GM21528 (cell line): ENCODE measurements at regions not wholly inside any gene's neighbourhood (a gene's known extent, or its start where the extent isn't known, plus 50 kb on each side); places are given as distances from the start of the nearest gene placed in this dataset.
"Not testable (repeated sequence)": the region's sequence is repeated elsewhere in the genome, so short reads cannot be mapped to it uniquely, and the experiment has no call there.

Experiments
- ATAC-seq: cut with Tn5 transposase; IDR thresholded peaks from one replicate; pipeline ENCODE4 v1.9.1; 2021; ENCODE audit warnings: mild to moderate bottlenecking, moderate library complexity; ENCODE audit not compliant: unreplicated experiment, low FRiP score

DNA sequence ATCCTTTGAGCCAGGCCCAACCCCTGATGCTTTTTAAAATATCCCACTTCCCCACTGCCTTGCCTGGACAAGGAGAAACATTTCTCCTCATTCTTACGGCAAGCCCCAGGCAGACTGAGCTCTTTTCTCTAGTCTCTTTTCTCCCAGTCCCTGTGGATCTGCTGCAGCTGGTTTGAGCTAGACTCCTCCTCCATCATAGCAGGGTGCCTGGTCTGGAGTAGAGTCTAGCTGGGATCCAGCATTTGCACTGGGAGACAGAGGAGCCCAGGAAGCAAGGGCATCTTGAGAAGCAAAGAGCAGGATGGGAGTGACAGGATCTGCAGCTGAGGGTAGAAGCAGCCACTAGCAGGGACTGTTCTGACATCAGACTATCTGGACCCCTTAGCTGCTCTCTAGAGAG is 562.3 kb upstream of the COBL start:
- ATAC-seq: no peak

DNA sequence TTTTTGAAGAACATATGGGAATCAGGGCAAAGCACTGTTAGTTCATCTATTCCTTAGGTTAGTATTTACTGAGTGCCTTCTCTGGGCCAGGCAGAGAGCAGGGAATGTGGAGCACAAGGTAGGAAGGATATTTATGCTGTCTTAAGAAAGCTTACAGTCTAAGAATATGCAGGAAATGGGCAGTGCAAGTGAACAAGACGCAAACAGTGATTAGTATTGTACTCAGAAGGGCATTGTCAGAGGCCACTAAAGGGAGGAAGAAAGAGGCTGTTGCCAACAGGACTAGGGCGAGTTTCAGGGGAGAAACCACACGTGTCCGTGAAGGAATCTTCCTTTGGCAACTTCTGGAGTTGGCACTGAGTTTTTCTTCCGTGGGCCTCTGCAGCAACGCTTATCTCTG is 552.8 kb upstream of the COBL start:
- no peak for ATAC-seq

DNA sequence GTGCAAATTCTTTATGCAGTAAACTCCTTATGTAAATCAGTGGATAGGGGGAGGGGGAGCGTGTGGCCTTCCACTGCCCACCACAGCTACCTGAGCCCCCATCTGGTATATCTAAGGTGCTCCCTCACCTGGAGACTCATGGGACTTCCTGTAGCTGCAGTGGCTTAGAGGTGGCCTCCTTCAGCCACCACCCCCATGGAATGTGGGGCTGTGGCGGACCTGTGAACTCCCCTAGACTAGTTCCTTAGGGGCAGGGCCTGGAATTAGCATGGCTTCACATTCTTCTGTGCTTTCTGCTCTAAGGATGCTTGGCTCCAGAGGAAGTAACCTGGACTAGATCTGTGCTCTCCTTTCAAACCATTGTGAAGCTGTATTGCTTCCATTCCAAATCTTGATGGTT is 550.5 kb upstream of the COBL start:
- no peak for ATAC-seq

DNA sequence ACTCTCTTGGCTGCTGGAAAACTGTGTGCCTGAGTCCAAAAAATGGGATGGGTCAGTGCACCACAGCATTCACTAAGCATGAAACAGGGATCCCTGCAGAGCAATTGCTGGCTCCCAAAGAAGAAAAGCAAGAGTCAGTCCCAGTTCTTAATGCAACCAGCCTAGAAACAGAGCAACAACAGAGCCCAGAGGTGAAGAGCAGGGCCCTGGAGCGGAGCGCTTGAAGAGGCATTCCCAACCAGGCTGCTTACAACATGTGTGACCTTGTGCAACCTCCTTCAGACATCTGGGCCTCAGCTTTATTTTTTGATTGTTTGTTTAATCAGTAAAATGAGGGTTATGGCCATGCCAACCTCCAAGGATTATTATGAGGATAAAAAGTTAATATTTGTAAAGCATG is 543.7 kb upstream of the COBL start:
- no peak for ATAC-seq

DNA sequence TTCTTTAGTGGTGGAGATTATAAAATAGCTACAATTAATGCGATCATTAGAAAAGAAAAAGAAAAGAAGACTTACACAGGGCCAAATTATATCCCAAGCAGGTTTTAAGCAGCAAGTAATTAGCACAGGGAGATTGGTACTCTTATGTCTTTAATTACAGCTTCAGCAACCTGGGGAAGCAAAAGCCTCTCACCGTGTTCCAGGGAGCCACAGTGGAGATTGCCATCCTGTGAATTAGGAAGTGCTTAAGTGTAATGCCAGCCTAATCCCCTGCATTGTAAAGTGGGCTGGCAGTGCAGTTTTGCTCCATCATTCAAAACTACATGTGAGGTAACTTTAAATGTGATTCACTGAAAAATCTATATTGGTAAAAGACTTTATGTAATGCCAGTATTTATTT is 533.5 kb upstream of the COBL start:
- ATAC-seq: no peak

DNA sequence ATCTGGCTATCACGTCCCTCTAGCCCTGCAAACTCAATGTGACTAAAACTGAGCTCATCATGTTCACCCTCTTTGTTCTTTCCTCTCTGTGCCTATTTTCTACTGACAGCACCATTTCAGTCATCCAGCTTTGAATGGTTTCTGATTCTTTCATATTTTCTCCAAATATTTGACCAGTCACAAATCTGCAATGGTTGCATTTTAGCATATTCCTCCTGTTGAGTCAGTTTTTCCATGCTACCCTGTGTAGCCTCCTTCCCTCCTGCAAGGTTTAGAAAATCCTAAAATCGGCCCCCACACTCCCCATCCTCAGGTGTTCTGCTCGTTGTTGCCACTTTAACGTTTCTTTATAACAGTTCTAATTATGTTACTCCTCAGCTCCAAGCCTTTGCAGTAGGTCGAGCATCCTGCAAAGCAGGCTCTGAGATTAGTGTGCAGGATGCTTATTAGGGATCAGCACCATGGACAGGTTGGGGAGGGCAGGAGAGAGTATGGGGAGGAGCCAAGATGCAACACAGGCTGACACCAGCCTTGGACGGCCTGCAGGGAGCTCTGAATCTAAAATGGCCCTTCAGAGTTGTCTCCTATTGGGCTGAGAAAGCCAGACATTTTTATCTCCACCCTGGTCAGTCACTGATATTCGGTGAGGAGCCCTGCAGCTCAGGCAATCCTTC is 531.0 kb upstream of the COBL start:
- no peak for ATAC-seq

DNA sequence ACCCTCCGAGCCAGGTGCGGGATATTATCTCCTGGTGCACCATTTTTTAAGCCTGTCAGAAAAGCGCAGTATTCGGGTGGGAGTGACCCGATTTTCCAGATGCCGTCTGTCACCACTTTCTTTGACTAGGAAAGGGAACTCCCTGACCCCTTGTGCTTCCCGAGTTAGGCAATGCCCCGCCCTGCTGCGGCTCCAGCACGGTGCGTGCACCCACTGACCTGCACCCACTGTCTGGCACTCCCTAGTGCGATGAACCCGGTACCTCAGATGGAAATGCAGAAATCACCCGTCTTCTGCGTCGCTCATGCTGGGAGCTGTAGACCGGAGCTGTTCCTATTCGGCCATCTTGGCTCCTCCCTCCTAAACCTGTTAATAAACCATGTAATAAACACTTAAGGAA is 522.5 kb upstream of the COBL start:
- ATAC-seq: not testable (repeated sequence)

DNA sequence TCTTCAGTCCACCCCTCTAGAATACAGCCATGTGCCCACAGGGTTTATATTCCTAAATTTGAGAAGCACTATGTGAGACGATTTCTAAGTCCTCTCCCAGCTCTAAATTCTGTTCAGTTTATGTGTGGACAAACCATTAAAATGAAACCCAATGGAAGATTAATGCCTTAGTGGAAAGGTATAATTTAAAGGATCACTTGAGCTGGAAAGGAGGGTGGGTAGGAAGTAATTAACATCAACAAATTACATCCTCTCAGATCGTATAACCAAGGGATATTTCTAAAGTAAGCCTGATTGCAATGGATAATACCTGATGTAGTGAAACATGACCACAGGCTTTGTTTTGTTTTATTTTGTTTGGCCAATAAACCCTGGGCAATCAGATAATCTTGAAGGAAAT is 511.0 kb upstream of the COBL start:
- ATAC-seq: no peak

DNA sequence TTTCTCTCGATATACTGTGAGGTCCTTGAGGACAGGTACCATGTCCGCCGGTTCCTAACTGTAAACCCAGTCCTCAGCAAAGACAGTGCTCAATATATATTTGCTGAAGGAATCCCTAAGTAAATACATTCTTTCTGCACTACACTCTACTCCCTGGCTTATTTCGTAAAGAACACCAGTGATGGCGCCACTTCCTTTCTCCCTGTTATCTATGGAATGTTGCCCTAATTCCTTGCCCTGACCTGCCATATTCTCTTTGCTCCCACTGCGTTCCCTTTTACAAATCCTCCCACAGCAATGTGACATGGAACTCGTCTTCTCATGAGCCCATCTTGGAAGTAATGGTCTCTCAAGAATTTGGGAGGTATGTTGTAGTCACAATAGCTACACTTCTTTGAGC is 507.4 kb upstream of the COBL start:
- ATAC-seq: no peak

DNA sequence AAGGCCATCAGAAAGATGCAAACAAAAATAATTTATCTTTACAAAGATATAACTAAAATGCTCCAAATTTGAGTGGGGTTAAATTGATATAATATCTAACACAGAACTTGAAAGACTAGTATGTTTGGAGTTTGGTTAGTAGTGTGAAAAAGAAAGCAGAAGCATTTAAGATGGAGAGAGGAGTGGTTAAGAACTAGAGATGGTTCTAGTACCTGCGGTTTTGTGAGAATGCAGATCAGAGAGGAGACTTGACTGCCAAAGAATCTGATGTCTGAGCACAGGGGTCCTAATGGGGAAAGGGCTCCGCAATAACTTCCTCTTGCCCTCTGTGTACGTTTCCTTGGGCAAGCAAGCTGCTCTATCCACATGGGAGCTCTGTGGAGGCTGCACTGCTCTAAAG is 506.8 kb upstream of the COBL start:
- no peak for ATAC-seq

DNA sequence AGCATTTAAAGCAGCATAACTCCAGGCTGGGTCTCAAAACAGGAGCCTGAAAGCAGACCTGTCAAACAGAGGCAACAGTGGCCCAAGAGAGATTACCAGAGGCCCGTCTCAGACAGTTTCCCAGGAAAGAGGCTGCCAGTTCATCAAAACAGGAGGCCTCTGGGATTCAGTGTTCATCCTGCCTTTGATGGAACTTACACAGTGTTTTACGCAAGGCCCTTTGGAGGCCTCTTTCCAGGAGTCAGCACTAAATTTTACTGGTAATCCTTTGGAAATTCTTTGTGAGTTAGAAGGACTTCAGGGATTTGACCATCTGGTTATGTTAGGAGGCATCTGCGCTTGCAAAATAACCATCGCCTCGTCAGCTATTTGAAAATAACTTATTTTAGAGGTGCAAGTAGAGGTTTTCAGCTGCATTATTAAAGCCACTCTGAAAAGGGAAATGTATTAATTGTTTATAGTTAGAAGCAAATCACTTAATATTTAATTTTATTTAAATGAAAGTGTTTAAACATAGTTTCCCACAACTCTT is 501.2 kb upstream of the COBL start:
- ATAC-seq: no peak

DNA sequence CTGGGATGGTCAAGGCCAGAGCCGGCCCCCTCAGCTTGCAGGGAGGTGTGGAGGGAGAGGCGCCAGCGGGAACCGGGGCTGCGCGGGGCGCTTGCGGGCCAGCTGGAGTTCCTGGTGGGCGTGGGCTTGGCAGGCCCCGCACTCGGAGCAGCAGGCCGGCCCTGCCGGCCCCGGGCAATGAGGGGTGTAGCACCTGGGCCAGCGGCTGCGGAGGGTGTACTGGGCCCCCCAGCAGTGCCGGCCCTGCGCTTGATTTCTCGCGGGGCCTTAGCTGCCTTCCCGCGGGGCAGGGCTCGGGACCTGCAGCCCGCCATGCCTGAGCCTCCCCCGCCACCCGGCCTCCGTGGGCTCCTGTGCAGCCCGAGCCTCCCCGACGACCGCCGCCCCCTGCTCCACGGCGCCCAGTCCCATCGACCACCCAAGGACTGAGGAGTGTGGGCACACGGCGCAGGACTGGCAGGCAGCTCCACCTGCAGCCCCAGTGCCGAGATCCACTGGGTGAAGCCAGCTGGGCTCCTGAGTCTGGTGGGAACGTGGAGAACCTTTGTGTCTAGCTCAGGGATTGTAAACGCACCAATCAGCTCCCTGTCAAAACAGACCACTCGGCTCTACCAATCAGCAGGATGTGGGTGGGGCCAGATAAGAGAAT is 489.3 kb upstream of the COBL start:
- not testable (repeated sequence) for ATAC-seq

DNA sequence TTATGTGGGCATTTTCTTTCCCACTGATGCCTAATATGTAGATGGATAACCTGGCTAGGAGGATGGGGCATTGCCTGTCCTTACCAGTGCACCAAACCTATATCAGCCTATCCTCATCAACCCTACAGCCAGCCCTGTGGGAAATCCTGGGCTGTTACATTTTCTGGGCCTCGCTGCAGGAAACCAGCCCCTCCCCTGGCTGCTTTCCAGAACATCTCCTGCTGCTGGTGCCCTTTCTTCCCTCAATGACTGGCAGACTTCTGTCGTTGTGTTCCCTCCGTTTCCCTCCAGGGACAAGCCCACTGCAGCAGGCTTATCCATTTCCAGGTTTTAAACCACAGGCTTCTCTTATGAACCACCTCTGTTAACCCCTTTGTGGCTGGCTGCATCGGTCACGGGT is 486.1 kb upstream of the COBL start:
- no peak for ATAC-seq

DNA sequence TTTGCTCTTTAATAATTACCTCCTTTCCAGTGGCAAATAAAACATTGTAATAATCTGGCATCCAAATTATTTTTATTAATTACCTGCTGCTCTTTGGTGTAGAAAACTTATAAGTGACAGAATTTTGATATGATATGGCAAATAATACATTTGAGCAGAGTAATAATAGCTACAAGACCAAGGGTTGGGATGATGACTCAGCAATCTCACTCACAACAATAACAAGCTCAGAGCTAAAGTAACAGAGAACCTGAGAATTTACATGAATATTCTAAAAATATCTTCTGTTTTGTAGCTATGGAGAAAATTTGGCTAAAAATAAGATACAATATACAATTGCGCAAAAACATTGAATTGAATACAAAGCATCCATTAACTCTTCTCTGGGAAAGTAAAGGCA is 480.8 kb upstream of the COBL start:
- ATAC-seq: no peak

DNA sequence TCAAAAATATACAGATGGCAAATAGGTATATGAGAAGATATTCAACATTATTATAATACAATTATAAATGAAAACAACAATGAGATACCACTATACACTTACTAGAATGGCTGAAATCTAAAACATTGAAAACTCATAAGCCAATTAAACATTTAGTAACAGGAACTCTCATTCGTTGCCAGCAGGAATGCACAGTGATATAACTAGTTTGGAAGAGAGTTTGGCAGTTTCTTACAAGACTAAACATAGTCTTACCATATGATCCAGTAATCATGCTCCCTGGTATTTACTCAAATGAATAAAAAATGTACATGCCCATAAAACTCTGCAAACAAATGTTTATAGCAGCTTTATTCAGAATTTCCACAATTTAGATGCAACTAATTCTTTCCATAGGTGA is 476.2 kb upstream of the COBL start:
- no peak for ATAC-seq

DNA sequence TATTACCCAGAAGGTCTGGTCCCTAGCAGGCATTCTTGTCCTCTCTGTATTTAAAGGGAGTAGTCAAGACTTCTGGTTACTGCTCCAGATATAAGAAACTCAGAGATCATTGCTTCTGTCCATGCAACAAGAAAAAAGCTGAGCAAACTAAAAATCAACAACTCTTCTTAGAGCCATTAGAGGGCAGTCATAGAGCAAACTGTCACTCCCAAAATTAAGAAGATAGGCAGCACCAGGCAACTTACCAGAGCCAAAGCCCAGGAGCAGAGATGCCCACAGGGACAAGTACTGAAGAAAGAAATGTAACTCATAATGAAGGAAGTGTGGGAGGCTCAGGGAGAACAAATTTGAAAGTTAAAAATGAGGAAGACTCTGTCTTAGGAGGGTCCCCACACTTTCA is 472.9 kb upstream of the COBL start:
- no peak for ATAC-seq

DNA sequence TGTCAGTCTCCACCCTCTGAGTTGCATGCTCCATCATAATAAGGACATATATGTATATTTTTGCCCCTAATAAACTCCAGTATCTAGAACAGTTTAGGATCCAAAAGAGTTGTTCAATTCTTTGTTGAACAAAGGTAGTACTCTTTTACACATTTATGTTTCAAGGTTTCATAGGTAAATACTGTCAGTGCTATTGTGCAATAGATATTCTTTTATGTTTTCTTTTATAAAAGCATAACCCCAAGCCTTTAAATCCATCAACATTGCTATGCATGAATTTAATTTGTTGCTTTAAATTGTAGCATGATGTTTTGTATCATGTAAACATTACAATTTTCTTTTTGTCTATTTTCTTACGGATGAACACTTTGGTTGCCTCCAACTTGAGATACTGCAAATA is 469.7 kb upstream of the COBL start:
- ATAC-seq: no peak

DNA sequence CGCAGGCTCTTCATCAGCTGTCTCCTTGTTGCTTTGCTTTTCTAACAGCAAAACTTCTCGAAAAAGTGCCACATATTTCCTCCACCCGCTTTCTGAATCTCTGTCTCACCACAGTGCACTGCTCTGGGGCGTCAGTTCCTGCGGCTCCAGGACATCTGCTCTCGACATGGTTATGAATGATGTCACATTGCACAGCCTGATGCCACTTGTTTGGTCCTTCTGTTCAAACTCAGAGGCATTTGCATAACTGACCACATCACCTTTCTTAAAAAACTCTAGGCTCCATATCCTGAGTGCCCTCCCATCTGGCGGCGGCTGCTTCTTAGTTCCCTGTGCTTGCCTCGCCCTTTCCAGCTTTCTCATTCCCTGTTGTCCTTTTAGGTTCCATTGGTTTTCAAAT is 469.3 kb upstream of the COBL start:
- ATAC-seq: no peak

DNA sequence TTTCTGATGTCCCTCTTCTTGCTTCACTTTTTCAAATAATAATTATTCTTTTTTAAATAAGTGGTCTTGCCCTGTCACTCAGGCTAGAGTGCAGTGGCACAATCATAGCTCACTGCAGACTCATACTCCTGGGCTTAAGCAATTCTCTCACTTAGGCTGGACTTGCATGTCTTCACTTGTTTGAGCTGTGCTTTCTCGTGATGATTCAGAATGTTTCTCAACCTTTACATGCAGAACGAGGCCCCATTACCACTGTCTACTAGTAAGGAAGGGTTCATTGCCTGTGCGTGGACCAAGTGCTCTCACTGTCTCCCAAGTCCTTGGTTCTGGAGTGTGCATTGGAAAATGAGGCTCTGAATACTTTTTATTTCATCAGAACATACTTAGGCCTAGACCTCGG is 468.6 kb upstream of the COBL start:
- ATAC-seq: no peak

DNA sequence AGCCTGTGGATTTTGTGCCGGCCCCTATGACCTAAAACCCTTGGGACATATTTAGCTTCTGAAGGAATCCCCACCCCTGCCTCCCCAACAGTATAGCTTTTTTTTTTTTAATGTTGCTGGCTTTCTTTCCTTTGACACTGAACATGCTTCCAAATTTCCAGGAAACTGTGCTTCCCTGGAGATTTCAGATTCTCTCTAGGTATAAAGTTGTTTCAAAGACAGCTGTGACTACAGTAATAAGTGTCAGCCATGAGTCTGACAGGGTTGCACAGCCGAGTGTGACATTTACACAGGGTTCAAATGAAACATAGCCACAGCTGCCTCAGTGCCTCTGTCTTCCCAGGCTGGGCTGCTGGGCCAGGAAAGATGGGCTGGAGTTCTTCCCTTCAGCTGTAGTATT is 466.6 kb upstream of the COBL start:
- ATAC-seq: no peak

DNA sequence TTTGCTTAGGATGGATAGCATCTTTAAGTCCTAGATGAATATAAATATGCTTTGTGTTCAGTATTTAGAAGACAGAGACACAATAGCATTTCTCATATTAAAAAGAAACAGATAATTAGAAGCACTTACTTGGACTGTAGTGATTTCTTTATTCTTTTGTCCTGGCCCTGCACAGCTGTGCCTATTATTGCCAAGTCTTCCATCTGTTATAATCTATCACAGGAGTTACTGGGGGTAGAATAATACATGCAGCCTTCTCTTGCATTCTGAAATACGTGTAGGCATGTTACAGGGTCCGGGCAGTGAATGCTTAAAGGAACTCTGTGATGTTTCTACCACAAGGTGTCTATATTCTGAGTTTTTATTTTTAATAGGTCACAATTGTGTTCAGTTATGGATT is 461.5 kb upstream of the COBL start:
- no peak for ATAC-seq

DNA sequence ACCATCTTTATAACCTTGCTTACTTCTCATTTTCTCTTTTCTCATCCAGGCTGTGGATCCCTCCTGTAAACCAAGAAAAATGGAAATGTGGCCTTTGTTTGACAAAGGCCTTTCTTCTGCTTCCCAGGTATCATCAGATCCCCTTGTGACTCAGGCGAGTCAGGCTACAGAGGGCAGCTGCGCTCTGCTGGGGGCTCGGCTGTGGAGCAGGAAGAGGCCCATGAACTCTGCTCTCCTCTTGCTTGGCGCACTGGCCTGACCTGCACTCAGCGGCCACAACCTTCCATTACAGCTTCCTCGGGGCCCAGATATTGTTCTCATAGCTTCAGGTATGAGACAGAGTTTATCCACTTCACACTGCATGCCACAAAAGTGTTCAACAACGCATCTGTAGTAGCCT is 457.6 kb upstream of the COBL start:
- no peak for ATAC-seq
